Left kidney (tissue), 1 donor: ENCODE measurements at regions not wholly inside any gene's neighbourhood (a gene's known extent, or its start where the extent isn't known, plus 50 kb on each side); places are given as distances from the start of the nearest gene placed in this dataset.
"Not testable (repeated sequence)": the region's sequence is repeated elsewhere in the genome, so short reads cannot be mapped to it uniquely, and the experiment has no call there.

Experiments used
- DNase-seq: peaks from one replicate; pipeline ENCODE4 v3.0.0-alpha.2; 2013

- no peak for DNase-seq
These were observed 87.0 kb upstream of the MAGI3 start for GRCh38 chr1:113303267-113303666.

- DNase-seq, result not testable (repeated sequence)
These were observed 85.3 kb upstream of the MAGI3 start for GRCh38 chr1:113305029-113305428.

- DNase-seq, result no peak
These were observed 82.4 kb upstream of the MAGI3 start for GRCh38 chr1:113307771-113308445.

- DNase-seq, result not testable (repeated sequence)
These were observed 77.7 kb upstream of the MAGI3 start for GRCh38 chr1:113312651-113313050.

- no peak for DNase-seq
These were observed 75.7 kb upstream of the MAGI3 start for GRCh38 chr1:113314600-113314999.

- no peak for DNase-seq
These were observed 70.0 kb upstream of the MAGI3 start for GRCh38 chr1:113320272-113320671.

- DNase-seq, result no peak
These were observed 69.2 kb upstream of the MAGI3 start for GRCh38 chr1:113320972-113321680.

GRCh38 chr1:113321771-113322387, 68.4 kb upstream of the MAGI3 start:
- no peak for DNase-seq

- DNase-seq, result no peak
These were observed 67.9 kb upstream of the MAGI3 start for GRCh38 chr1:113322439-113322838.

- DNase-seq, result no peak
These were observed 65.3 kb upstream of the MAGI3 start for GRCh38 chr1:113325022-113325421.

- no peak for DNase-seq
These were observed 63.3 kb upstream of the MAGI3 start for GRCh38 chr1:113326976-113327375.

- DNase-seq, result no peak
These were observed 57.3 kb upstream of the MAGI3 start for GRCh38 chr1:113333056-113333455.

GRCh38 chr1:113340038-113340437, 50.3 kb upstream of the MAGI3 start:
- DNase-seq, result no peak
